A549 (cell line): ENCODE measurements at regions not wholly inside any gene's neighbourhood (a gene's known extent, or its start where the extent isn't known, plus 50 kb on each side); places are given as distances from the start of the nearest gene placed in this dataset.

Source experiments
- ATAC-seq, 2 experiments: fragments of 200-7000 bp in 1 of 2; fragments of >200 bp in 1 of 2; cut with Nextera tagmentation in 1 of 2; cut with Tn5 transposase in 1 of 2; 3 replicates each; pipeline versions ENCODE4 v1.8.0 to v1.9.1; 2018 to 2020; ENCODE audit warnings: mild to moderate bottlenecking in 1 of 2, moderate library complexity in 1 of 2
- CTCF ChIA-PET: fragments of 300-600 bp; sonication (Branson Sonifier 250); formaldehyde crosslinking; extraction: SDS; loops from one replicate; lab custom pipeline; 2021; ENCODE audit warnings: antibody characterized with exemption, inconsistent platforms; lab: Yijun Ruan, JAX
- POLR2A ChIA-PET: fragments of 350-600 bp; formaldehyde crosslinking; extraction: SDS; loops from one replicate; lab custom pipeline; 2021; ENCODE audit warnings: antibody characterized with exemption, inconsistent platforms; lab: Yijun Ruan, JAX
- DNase-seq, 2 experiments: peaks; one replicate each; pipeline versions ENCODE4 v3.0.0 to v3.0.0-alpha.2; 2011 to 2016; ENCODE audit warnings: low read depth in 1 of 2, low spot score in 1 of 2
- FAIRE-seq: peaks from 2 replicates; lab custom pipeline; 2011; peaks lifted over from hg19 to GRCh38; lab: Jason Lieb, UNC
- H3K27ac ChIP-seq, 2 experiments: fragments of >200 bp; sonication (Bioruptor Twin); formaldehyde crosslinking; 3 replicates each; pipeline ENCODE4 v1.5.1; 2016 to 2017
- H3K4me1 ChIP-seq: fragments of >200 bp; sonication (Bioruptor Twin); formaldehyde crosslinking; 3 replicates; pipeline ENCODE4 v1.6.1; 2016
- H3K4me2 ChIP-seq: fragments of >200 bp; sonication (Bioruptor Twin); formaldehyde crosslinking; 3 replicates; pipeline ENCODE4 v1.6.1; 2016
- H3K4me3 ChIP-seq: fragments of >200 bp; sonication (Bioruptor Twin); formaldehyde crosslinking; 3 replicates; pipeline ENCODE4 v1.5.1; 2016
- H3K9me3 ChIP-seq: fragments of >200 bp; sonication (Bioruptor Twin); formaldehyde crosslinking; 3 replicates; pipeline ENCODE4 v1.6.1; 2016
- BHLHE40 ChIP-seq: IDR thresholded peaks from 2 replicates; pipeline ENCODE4 v1.6.1; 2012; ENCODE audit warnings: low read depth, low read length, inconsistent platforms
- CBX2 ChIP-seq: fragments of 200-600 bp; sonication (generic); IDR thresholded peaks from 2 replicates; pipeline ENCODE4 v1.6.1; 2016; ENCODE audit warnings: low read depth, mild to moderate bottlenecking, borderline replicate concordance
- CBX8 ChIP-seq: fragments of 200-600 bp; sonication (generic); IDR thresholded peaks from 2 replicates; pipeline ENCODE4 v1.6.1; 2016
- CHD4 ChIP-seq: fragments of 200-600 bp; sonication (generic); IDR thresholded peaks from 2 replicates; pipeline ENCODE4 v1.6.1; 2016; ENCODE audit warnings: antibody characterized with exemption, mild to moderate bottlenecking, borderline replicate concordance
- EHF ChIP-seq: fragments of 250-450 bp; sonication (Bioruptor Pico); IDR thresholded peaks from 2 replicates; pipeline ENCODE4 v1.5.0; 2020; ENCODE audit warnings: mild to moderate bottlenecking
- ELK1 ChIP-seq: fragments of 150-350 bp; IDR thresholded peaks from 2 replicates; pipeline ENCODE4 v1.6.1; 2014; ENCODE audit warnings: low read depth, mild to moderate bottlenecking, low read length
- EP300 ChIP-seq, 2 experiments: fragments of >200 bp; sonication (Bioruptor Twin); formaldehyde crosslinking; IDR thresholded peaks; 2 replicates in 1 of 2; 3 replicates in 1 of 2; pipeline ENCODE4 v1.6.1; 2016 to 2017
- FOSB ChIP-seq: fragments of 250-450 bp; sonication (Bioruptor Pico); IDR thresholded peaks from 2 replicates; pipeline ENCODE4 v1.5.0; 2020; ENCODE audit warnings: mild to moderate bottlenecking, moderate library complexity
- GATA3 ChIP-seq: IDR thresholded peaks from 2 replicates; pipeline ENCODE4 v1.6.1; 2012; ENCODE audit warnings: borderline replicate concordance
- HDAC2 ChIP-seq: fragments of 200-600 bp; sonication (generic); IDR thresholded peaks from 2 replicates; pipeline ENCODE4 v1.6.1; 2016
- HMGXB4 ChIP-seq: fragments of 250-450 bp; sonication (Bioruptor Pico); IDR thresholded peaks from 2 replicates; pipeline ENCODE4 v1.5.0; 2021; ENCODE audit warnings: mild to moderate bottlenecking, moderate library complexity, borderline replicate concordance
- HOXA7 ChIP-seq: fragments of 250-450 bp; sonication (Bioruptor Pico); IDR thresholded peaks from 2 replicates; pipeline ENCODE4 v1.5.0; 2020; ENCODE audit warnings: mild to moderate bottlenecking, moderate library complexity
- JUN ChIP-seq, 2 experiments: fragments of >200 bp; sonication (Bioruptor Twin); formaldehyde crosslinking; IDR thresholded peaks; 2 replicates in 1 of 2; 3 replicates in 1 of 2; pipeline ENCODE4 v1.6.1; 2016 to 2017
- JUNB ChIP-seq: fragments of >200 bp; sonication (Bioruptor Twin); formaldehyde crosslinking; IDR thresholded peaks from 2 replicates; pipeline ENCODE4 v1.6.1; 2016
- KDM5A ChIP-seq: fragments of 200-600 bp; sonication (generic); IDR thresholded peaks from 2 replicates; pipeline ENCODE4 v1.6.1; 2016; ENCODE audit warnings: antibody characterized with exemption, mild to moderate bottlenecking
- MAFK ChIP-seq: fragments of 450-650 bp; IDR thresholded peaks from 2 replicates; pipeline ENCODE4 v1.6.1; 2014; ENCODE audit not compliant: partially characterized antibody
- MAZ ChIP-seq: fragments of 150-350 bp; IDR thresholded peaks from 2 replicates; pipeline ENCODE4 v1.6.1; 2014; ENCODE audit warnings: antibody characterized with exemption, low read depth, low read length, borderline replicate concordance
- MYC ChIP-seq: IDR thresholded peaks from 2 replicates; pipeline ENCODE4 v1.6.1; 2012; ENCODE audit warnings: mild to moderate bottlenecking, inconsistent platforms, low read length, improper control_type of control experiment, borderline replicate concordance
- NR3C1 ChIP-seq: fragments of >200 bp; sonication (Bioruptor Twin); formaldehyde crosslinking; IDR thresholded peaks from 3 replicates; pipeline ENCODE4 v1.6.1; 2017
- RARB ChIP-seq: fragments of 250-450 bp; sonication (Bioruptor Pico); IDR thresholded peaks from 2 replicates; pipeline ENCODE4 v1.8.0; 2021; ENCODE audit warnings: mild to moderate bottlenecking, moderate library complexity
- RCOR1 ChIP-seq: fragments of 150-350 bp; IDR thresholded peaks from 2 replicates; pipeline ENCODE4 v1.6.1; 2014; ENCODE audit warnings: antibody characterized with exemption, low read length, low read depth
- RFX5 ChIP-seq: fragments of 450-650 bp; IDR thresholded peaks from 2 replicates; pipeline ENCODE4 v1.7.1; 2014; ENCODE audit warnings: antibody characterized with exemption, mild to moderate bottlenecking, moderate library complexity
- SMC3 ChIP-seq: fragments of >200 bp; sonication (Bioruptor Twin); formaldehyde crosslinking; IDR thresholded peaks from 3 replicates; pipeline ENCODE4 v1.6.1; 2018; ENCODE audit warnings: inconsistent platforms
- SREBF2 ChIP-seq: fragments of 450-650 bp; IDR thresholded peaks from 2 replicates; pipeline ENCODE4 v1.6.1; 2014; ENCODE audit warnings: mild to moderate bottlenecking, moderate library complexity
- TFCP2L1 ChIP-seq: fragments of 250-450 bp; sonication (Bioruptor Pico); IDR thresholded peaks from 2 replicates; pipeline ENCODE4 v1.5.0; 2021; ENCODE audit warnings: mild to moderate bottlenecking
- TP53 ChIP-seq: fragments of 250-450 bp; sonication (Bioruptor Pico); IDR thresholded peaks from 2 replicates; pipeline ENCODE4 v1.5.0; 2021; ENCODE audit warnings: mild to moderate bottlenecking, moderate library complexity
- ZC3H11A ChIP-seq: fragments of 450-650 bp; IDR thresholded peaks from 2 replicates; pipeline ENCODE4 v1.6.1; 2014; ENCODE audit warnings: antibody characterized with exemption, mild to moderate bottlenecking
- ZFP36 ChIP-seq: fragments of 450-650 bp; IDR thresholded peaks from 2 replicates; pipeline ENCODE4 v1.6.1; 2014; ENCODE audit warnings: borderline replicate concordance; ENCODE audit not compliant: partially characterized antibody
- ZNF302 ChIP-seq: fragments of 250-450 bp; sonication (Bioruptor Pico); IDR thresholded peaks from 2 replicates; pipeline ENCODE4 v1.9.0; 2021; ENCODE audit warnings: inconsistent platforms, mild to moderate bottlenecking, moderate library complexity
- ZSCAN20 ChIP-seq: fragments of 250-450 bp; sonication (Bioruptor Pico); IDR thresholded peaks from 2 replicates; pipeline ENCODE4 v1.8.0; 2022; ENCODE audit warnings: mild to moderate bottlenecking, moderate library complexity
- WGBS: methylation state at CpG from one replicate; pipeline ENCODE4 v1.1.6; 2017; ENCODE audit errors: missing lambda C conversion rate; 5-methylcytosine and 5-hydroxymethylcytosine counted together
- TF ChIP-seq, protein P1 (sequence below): IDR thresholded peaks from 2 replicates; pipeline ENCODE4 v1.6.1; 2012
- TF ChIP-seq, protein P2 (sequence below): fragments of 250-450 bp; sonication (Bioruptor Pico); IDR thresholded peaks from 2 replicates; pipeline ENCODE4 v1.5.0; 2020; ENCODE audit warnings: low read depth, mild to moderate bottlenecking, moderate library complexity
- TF ChIP-seq, protein P3 (sequence below): fragments of >200 bp; sonication (Bioruptor Twin); formaldehyde crosslinking; IDR thresholded peaks from 2 replicates; pipeline ENCODE4 v1.6.1; 2016

GRCh38 chr17:13418891-13419290, 182.8 kb downstream of the HS3ST3A1 start:
- ATAC-seq = no peak
- TF ChIP-seq JUN (IDR thresholded peaks at IDR 0.05) (no peak), GATA3 (no peak), SREBF2 (no peak), CHD4 (no peak), JUNB (no peak), RCOR1 (no peak), RARB (no peak), NR3C1 (no peak), MYC (no peak), CBX2 (no peak), TFCP2L1 (CRISPR knock-in tag) (no peak), HMGXB4 (no peak), TP53 (no peak), CBX8 (no peak), ZC3H11A (no peak), ZFP36 (no peak)
- TF ChIP-seq, protein P1, sequence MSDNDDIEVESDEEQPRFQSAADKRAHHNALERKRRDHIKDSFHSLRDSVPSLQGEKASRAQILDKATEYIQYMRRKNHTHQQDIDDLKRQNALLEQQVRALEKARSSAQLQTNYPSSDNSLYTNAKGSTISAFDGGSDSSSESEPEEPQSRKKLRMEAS = no peak
- TF ChIP-seq, protein P2, sequence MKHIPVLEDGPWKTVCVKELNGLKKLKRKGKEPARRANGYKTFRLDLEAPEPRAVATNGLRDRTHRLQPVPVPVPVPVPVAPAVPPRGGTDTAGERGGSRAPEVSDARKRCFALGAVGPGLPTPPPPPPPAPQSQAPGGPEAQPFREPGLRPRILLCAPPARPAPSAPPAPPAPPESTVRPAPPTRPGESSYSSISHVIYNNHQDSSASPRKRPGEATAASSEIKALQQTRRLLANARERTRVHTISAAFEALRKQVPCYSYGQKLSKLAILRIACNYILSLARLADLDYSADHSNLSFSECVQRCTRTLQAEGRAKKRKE = no peak
- no peak for FAIRE-seq

GRCh38 chr17:13417381-13417950, 184.3 kb downstream of the HS3ST3A1 start:
- CTCF ChIA-PET = interaction anchor here (1.0 kb wide), 1 partner anchor 71 kb away, joined by 3 read pairs; no protein-coding TSS in a partner anchor
- DNase-seq (no peak), ATAC-seq (no peak), FAIRE-seq (no peak)
- 43% methylated on average over 2 of the region's 2 CpGs for WGBS
- H3K4me1 ChIP-seq = peaks cover 13% of the 10 kb centered on the region
- H3K4me2 ChIP-seq = no peak overlapping the region
- POLR2A ChIA-PET = no interaction called here
- peaks cover 13% of the 10 kb centered on the region; the same call in 1 of the 3 replicates for H3K9me3 ChIP-seq
- TF ChIP-seq RFX5 = no peak
- TF ChIP-seq, protein P3, sequence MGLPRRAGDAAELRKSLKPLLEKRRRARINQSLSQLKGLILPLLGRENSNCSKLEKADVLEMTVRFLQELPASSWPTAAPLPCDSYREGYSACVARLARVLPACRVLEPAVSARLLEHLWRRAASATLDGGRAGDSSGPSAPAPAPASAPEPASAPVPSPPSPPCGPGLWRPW = no peak
- no peak for TF ChIP-seq BHLHE40
- no peak for TF ChIP-seq KDM5A
- no peak for TF ChIP-seq HDAC2
- TF ChIP-seq FOSB (CRISPR knock-in tag) = no peak
- TF ChIP-seq ZNF302 (CRISPR knock-in tag) = no peak
- TF ChIP-seq SREBF2 = no peak
- TF ChIP-seq EHF (CRISPR knock-in tag) = no peak
- TF ChIP-seq MAZ = no peak
- TF ChIP-seq ELK1 = no peak
- TF ChIP-seq EP300 (IDR thresholded peaks at IDR 0.05) = no peak
- no peak for TF ChIP-seq SMC3
- TF ChIP-seq ZSCAN20 (CRISPR knock-in tag) = no peak
- no peak for TF ChIP-seq MAFK
- TF ChIP-seq RARB = no peak
- no peak for TF ChIP-seq CBX2
- TF ChIP-seq GATA3 = no peak
- no peak for TF ChIP-seq HOXA7
- no peak overlapping the region for H3K4me3 ChIP-seq
- no peak overlapping the region for H3K27ac ChIP-seq

More at GRCh38 chr17:13418891-13419290, 182.8 kb downstream of the HS3ST3A1 start:
- POLR2A ChIA-PET = no interaction called here
- WGBS = 13% methylated on average over 2 of the region's 2 CpGs
- DNase-seq = no peak
- Histone ChIP-seq H3K4me2 (no peak overlapping the region), H3K27ac (no peak overlapping the region), H3K4me3 (no peak overlapping the region), H3K9me3 (peaks cover 13% of the 10 kb centered on the region; the same call in 1 of the 3 replicates), H3K4me1 (peaks cover 13% of the 10 kb centered on the region)
- CTCF ChIA-PET = interaction anchor here (0.8 to 1.7 kb wide), 3 partner anchors 72 to 175 kb away, joined by 3 read pairs; no protein-coding TSS in a partner anchor
